Stimulated activated CD4-positive, alpha-beta T cell treated with anti-CD3 and anti-CD28 coated beads, Interleukin-4, amount 100 ng/mL, for 24 hours (primary cell): ENCODE measurements at regions not wholly inside any gene's neighbourhood (a gene's known extent, or its start where the extent isn't known, plus 50 kb on each side); places are given as distances from the start of the nearest gene placed in this dataset.
"Not testable (repeated sequence)": the region's sequence is repeated elsewhere in the genome, so short reads cannot be mapped to it uniquely, and the experiment has no call there.

ENCODE experiments used
- DNase-seq: peaks from one replicate; pipeline ENCODE4 v3.0.0-alpha.2; 2020

DNA sequence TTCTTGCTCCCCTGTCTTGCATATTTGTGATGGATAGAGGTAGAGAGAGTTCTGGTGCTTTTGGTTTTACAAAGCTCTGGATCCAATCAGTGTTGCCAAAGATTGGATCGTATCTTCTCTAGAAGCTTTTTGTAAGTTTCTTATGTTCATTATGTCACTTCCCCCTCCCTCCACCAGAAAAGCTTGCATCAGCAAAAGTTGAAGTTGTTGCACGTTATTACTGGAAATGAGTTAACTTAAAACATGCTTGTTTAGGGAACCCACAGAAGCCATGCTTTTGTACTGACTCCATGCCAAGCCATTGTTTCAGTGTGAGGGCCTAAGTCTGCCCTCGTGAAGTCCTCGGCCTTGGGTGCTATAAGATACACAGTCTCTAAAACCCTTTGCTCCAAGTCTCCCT is 186.5 kb downstream of the ERCC6L2 start:
- no peak for DNase-seq

DNA sequence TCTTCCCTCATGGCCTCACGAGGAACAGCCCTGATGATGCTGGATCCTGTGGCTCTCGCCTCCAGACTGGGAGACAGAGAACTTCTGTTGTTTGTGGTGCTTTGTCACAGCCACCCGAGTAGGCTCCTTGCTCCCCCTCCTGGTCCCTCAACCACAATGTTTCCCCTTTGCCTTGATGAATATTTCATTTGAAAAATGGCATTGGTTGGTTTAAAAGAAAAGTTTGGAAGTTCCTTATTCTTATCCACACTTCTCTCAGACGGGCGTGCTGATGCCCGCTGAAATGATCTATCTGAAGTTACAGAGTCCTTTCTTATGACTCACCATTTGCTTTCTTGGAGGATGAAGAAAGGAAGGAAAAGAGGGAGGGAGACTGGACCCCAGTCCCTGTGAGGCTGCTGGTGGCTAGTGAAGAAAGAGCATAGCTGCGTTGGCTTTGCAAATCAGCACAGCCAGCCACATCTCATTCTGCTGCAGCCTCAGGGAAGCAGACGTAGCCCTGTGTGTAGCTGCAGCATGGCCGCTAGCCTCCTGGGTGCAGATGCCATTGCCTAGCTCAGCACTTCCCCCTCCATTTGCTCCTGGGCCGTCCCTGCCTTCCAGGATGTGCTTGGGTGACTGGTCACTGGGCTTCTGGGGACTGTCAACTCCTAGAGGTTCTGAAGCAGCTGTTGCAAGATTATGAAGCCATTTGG is 185.9 kb downstream of the ERCC6L2 start:
- peak; percentile 61 for DNase-seq

DNA sequence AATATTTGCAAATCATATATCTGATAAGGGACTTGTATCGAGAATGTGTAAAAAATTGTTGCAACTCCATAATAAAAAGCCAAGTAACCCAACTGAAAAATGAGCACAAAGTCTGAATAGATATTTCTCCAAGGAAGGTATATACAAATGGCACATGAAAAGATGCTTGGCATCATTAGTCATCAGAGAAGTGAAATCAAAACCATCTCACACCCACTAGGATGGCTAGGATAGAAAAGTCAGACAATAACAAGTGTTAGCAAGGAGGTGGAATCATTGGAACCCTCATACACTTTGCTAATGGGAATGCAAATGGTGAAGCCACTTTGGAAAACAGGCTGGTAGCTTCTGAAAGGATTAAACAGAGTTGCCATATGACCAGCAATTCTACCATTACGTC is 182.7 kb downstream of the ERCC6L2 start:
- DNase-seq = no peak

DNA sequence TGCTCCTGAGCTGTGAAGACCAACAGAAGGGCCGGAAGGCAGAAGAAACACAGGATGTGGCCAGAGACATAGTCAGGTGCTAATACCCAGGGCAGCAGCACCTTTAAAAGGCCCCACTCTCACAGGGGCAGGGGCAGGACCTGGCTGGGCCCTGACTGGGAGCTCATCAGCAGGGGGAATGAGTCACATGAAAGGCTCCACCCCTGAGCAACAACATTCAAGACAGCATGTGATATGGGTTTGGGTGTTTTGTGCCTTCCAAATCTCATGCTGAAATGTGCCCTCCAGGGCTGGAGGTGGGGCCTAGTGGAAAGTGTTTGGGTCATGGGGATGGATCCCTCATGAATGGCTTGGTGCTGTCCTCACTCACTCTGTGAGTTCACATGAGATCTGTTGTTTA is 181.7 kb downstream of the ERCC6L2 start:
- no peak for DNase-seq

DNA sequence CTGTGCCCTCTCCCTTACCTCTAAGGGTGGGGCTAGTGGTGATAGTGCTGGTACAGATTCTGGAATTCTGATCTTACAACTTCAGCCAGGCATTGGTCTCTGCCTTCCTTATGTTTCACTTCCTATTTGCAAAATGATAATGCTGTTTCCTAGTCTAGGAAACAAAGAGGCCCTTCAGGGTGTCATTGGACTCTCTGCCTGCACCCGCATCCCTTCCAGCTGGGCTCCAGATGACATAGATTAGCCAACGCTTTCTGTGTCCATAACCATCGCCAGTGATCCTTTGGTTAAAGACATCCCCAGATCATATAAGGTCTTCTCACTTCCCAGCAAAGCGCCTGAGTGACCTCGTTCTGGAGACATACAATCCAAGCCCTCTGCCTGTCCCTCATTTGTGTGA is 180.7 kb downstream of the ERCC6L2 start:
- DNase-seq = no peak

DNA sequence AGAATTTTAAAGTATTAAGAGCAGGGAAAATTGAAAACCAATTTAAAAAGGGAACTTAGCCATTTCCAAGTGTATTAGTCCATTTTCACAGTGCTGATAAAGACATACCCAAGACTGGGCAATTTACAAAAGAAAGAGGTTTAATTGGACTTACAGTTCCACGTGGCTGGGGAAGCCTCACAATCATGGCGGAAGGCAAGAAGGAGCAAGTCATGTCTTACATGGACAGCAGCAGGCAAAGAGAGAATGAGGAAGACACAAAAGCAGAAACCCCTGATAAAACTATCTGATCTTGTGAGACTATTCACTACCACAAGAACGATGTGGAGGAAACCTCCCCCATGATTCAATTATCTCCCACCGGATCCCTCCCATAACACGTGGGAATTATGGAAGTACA is 178.8 kb downstream of the ERCC6L2 start:
- DNase-seq = not testable (repeated sequence)

DNA sequence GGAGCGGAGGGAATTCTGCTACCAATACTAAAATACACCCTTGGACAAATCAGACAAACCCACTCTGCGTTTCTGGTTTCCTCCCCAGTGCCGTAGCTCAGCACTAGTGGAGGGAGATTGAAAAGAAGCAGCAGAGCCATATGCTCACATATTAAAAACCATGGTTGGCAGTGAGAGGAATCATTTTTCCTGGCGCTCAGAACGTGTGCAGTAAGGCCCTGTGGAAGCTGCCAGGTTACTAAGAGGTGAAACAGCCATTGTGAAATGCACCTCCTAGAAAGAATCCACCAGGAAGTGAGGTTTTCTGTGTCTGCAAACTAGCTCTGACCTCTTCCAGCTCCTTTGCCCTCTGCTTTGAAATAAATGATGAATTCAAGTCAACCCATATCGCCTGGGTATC is 177.2 kb downstream of the ERCC6L2 start:
- no peak for DNase-seq

DNA sequence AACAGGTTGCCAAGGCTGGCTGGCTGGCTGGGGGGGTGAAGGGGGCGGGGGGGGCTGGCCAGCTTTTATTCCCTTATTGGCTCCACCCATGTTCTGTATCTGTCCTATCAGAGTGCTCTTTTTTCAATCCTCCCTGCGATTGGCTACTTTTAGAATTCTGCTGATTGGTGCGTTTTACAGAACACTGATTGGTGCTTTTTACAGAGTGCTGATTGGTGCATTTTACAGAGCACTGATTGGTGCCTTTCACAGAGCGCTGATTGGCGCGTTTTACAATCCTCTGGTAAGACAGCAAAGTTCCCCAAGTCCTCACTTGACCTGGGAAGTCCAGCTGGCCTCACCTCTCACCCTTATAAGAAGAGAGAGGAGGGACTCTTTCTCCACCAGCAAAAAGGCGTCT is 175.9 kb downstream of the ERCC6L2 start:
- DNase-seq = no peak

DNA sequence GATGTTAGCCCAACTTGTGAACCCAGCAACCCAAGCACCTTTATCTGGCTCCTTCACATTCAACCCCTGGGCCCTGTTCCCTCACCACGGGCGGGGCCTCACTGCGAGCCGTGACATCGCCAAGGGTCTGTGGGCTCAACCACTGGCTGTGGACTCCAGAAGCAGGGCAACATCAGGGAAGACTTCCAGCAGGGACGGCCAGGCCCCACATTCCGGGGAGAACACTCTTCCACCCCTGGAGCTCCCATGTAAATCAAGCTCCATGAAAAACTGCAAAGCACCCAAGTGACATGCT is 175.3 kb downstream of the ERCC6L2 start:
- DNase-seq = no peak

DNA sequence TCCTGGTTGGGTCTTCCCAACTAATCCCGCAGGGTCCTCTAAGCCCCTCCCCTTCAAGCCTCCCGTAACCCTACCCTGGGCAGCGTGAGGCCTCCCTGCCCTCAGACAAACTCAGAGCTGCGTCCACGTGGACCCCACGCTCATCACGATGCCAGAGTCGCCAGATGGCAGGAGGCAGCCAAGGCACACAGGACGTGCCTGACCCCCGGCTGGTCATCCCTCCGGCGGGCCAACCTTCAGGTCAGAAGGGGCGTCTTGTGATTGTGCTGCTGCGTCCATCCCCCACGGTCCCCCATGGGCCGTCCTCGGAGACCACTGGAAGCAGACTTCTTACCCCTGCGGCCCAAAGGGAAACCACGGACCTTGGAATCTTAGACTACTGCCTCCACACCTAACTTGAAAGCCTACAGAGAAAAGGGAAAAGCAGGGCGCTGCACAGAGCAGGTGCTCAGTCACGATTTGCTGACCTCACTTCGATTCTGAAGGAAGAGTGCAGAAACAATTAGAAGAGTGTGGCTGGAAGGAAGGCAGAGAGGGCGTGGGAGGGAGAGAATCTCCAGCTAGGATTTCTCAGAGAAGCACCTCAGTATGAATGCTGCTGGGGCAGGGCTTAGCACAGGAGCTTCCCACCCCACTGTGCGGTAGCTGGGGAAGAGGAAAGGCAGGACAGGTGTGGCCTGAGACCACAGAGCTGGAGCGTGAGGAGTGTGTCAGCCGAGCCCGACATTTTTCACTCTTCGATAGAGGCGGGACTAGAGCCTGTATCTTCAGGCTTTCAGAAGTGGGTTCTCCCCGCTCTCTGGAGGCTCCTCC is 174.8 kb downstream of the ERCC6L2 start:
- no peak for DNase-seq

DNA sequence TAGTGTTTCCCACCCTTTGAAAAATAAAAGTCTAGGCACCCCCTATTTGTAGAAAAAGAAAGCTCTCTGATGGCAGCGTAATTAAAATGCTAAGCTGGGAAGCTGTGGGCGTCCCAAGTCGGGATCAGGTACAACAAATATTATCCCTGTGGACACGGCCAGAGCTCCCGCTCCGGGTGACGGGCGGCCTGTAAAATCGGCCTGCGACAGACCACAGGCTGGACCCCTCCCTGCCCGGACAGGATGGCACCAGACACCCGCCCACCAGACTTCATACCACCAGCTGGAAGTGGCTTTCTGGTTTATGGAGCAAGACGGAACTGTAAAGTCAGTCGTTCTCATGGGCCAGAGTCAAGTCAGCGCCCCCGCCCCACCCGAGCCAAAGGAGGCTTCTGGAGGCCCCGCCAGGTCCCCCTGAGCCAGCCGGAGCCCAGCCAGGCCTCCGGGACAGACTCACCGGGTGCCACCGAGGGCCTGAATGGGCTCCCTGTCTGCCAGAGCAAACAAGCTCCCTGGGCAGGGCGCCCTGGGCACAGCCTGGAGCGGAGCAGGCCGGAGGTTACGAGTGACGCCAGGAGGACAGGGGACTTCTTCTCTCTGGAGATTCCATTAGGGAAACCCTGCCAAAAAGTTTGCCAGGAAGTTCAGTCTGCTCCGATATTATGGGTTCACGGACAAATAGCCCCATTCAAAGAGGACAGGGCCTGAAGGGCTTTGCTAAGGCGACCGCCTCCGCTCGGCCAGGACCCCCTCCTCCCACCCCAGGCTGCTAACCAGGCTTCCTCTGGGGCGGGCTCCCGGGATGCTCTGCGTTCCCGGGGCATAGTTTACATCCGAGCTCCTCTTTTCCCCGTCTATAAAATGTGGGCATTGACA is 173.7 kb downstream of the ERCC6L2 start:
- no peak for DNase-seq

DNA sequence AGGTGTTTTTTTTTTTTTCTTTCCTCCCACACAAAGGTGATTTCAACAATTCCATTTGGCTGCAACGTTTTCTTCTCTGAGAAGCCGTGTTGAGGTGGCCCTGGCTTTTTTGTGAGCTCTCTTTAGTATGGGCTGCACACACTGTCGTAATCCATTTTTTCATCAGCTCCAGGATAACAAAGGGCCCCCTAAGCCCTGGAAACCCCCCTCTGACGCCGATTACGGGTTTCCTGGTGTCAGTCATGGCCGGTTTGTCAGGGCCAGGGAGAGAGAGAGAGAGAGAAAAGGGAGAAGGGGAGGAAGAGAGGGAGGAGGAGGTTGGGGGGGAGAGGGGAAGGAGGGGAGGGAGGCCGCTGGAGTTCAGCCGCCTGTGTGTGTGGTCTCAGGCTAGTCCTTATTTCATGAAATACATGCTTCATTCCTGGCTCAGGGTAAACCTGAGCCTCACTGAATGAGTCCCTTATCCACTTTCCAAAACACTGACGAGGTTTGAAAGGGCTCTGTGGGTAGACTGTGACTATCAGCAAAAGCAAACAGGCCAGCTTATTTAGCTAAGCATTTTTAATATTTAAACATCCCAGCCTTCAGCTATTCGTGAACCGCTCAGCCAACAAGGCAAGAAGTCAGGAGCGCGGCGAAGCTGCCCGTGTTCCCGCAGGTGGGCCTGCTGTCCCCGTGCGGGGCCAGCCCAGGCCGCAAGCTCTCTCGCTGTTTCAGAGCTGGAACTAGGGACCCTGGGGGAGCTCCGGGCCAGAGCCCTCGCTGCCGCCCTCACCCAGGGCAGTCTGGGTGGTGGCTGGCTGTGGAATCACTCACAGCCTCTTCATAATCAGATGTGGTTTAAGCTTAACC is 172.8 kb downstream of the ERCC6L2 start:
- DNase-seq = peak; percentile 28

DNA sequence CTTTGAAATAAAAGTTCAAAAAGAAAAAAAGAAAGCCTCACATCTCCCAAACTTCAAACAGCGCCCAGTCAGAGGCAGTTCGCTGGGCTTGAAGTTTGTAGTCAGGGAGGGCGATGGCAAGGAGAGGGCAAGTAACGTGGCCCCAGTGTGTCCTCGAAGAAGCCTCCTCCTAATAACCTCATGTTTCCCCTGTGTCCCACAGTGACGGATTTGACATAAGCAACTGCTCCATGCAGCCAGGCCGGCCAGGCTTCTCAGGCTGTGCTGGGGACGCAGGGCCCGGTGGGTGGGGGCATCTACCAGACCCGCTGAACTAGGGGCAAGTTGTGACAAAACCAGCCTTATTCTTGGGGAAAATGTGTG is 172.2 kb downstream of the ERCC6L2 start:
- DNase-seq = no peak

DNA sequence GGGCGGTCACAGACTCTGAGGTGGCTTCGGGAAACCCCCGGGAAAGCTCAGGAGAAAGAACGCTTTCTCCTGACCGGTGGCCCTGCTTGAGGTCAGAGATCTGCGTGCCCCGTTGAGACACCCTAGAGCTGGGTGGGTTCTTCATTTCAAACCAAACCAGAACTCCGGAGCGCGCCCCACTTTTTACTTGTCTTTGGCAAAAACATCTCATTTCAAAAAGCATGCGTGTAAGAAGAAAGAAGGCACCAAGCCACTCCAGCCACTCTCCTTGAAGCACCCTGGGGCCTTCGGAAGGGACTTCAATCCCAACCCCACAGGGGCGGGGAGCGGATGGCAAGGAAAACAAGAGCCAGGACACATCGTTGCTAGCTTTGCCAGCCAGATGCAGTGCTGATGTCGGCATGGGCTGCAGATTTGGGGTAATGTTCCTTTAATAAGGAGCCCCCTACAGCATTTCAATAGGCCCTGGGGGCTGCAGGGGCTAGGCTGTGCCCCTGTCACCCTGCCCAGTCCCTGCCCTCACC is 171.7 kb downstream of the ERCC6L2 start:
- no peak for DNase-seq

DNA sequence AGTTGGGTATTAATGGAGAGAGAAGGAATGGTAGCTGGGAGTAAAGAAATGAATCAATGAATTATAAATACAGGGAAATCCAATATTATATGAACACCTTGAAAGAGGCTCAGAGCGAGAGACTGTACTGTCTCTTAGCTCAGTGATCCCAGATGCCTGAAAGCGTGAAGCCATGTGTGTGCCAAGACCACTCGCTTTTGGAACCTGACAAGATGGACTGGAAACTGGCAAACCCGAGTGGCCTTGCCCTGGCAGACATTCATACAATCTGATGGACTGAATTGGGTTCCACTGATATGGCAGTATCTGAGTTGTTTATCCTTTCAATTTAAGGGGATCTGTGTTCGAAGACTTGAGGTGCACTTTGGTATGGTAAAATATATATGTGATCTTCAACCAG is 170.3 kb downstream of the ERCC6L2 start:
- DNase-seq = no peak

DNA sequence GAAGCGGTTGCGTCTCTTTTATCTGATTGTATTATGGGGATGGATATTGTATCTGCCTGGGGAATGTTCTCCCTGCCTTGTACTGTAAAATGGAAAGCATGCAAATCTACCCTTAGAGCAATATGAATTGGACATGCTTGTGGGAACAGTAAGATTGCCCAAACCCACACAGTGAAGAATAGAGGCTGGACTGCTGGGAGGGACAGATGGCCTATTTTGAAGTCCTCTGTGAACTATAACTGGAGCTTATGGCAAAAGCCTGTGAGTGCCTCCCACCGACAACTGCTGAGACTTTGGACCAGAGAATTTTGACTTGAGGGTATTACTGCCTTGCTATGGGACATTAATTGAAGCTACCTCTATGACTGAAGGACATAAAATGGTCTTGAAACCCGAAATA is 168.9 kb downstream of the ERCC6L2 start:
- DNase-seq = no peak

DNA sequence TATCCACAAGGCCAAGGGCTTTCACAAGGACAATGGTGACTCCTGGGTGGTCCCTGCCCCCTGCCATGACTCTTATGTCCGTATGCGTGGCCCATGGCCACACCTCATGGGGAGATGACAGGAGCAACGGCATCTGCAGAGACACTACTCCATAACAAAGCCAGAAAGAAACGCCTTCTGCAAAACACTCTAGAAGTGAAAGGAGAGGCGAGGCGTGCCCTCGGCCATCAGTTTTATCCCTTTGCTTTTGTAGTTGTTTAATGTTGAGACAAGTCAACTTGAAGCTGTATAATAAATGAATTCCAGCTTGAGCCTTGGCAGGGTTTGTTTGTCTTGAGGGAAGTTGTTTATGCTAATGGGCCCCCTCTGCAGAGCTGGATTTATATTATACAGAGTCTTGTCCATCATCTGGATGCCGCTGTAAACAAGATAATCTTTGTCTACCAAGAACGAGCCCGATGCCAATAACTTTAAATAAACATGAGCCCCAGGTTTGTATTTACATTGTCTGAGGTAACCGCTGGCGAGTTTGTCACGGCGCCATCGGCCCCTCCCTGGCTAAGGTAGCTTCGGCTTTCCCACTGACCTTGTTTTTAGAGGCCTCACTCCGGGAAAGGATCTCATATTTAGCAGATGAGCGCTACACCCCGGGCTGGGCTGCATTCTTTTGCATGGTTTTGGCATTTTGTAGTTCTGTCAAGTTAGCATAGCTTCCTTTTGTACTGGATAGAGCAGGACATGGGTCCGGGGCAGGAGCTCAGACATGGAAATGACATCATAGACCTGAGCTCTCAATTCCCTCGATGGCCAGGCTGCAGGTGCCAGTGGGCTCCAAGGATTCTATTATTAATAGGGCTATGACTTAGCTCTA is 165.3 kb downstream of the ERCC6L2 start:
- DNase-seq = no peak

DNA sequence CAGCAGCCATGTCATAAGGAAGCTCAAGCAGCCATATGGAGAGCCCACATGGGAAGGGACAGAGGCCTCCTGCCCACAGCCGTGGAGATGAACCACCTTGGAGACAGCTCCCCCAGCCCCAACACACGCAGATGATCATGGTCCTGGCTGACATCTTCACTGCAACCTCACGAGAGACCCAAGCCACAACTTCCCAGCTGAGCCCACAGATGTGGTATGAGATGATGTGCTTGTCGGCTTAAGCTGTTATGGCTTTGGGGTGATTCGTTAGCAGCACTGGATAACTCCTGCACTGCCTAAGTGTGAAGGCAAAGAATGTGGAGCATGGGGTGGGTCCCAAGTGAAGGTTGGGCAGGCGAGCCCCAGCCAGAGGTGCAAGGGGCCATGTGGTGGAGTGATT is 163.4 kb downstream of the ERCC6L2 start:
- DNase-seq = no peak

DNA sequence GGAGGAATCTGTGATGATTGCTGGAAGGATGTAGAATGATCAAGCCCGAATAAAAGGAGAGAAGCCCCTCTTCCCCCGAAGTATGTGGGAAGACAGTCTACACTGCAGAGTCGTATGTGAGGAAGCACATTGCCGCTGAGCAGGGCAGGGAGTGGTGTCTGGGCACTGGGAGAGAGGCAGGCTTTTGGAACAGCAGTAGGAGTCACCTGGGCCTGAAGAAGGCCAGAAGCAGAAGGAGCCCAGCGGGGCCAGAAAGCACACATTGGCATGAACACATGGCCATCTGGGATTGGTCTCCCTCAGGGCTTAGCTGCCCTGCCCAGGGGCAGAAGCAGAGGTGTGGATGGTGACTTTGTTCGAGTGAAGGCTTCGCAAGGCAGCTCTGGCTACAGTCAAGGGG is 162.8 kb downstream of the ERCC6L2 start:
- DNase-seq = no peak

DNA sequence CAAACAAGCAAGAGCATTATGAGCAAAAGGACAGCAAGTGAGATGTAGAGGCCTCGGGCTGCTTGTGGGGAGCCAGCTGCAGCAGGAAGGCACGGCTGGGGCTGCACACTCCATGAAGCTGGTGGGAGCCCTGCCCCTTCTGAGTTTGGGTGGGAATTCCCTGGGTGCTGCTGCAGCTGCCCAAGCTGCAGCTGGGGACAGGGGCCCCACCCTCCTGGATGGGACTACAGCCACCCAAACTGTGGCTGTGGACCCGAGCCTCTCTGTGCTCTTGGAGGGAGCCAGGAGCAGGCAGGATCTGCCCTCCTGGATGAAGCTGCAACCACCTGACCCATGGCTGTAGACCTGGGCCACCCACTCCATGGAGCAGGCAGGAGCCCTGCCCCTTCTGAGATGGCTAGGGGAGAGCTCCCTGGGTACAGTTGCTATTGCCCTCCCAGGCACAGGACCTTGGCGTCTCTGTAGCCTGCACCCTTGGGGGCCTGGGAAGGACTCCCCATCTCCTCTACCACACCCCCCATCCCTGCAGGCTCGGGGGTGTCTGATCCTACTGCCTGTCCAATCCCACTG is 159.1 kb downstream of the ERCC6L2 start:
- DNase-seq = no peak

DNA sequence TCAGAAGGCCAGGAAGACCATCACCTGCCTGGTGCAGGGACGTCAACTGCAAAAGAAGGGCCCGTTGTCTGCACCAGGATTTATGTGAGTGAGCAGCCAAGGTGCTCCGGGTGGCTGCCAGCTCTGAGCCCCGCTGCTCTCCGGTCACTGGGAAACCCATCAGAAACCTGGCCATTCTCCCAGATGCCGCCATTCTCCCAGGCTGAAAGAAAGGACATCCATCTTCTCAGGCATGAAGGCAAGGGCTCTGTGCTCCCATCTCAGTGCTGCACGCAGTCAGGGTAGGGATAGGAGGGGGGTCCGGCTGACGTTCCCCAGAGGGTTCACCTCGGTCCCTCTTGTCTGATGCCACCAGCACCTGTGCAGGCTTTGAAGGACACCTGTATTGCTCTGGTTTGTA is 158.4 kb downstream of the ERCC6L2 start:
- DNase-seq = no peak
